Loucy (cell line): ENCODE measurements at regions not wholly inside any gene's neighbourhood (a gene's known extent, or its start where the extent isn't known, plus 50 kb on each side); places are given as distances from the start of the nearest gene placed in this dataset.

Experiments
- H2AFZ ChIP-seq: fragments of 200-600 bp; sonication (generic); 2 replicates; pipeline ENCODE4 v1.6.0; 2016; ENCODE audit warnings: antibody characterized with exemption, mild to moderate bottlenecking, low read length, moderate library complexity
- H3F3A ChIP-seq: fragments of 200-600 bp; 2 replicates; pipeline ENCODE4 v1.6.0; 2016; ENCODE audit warnings: antibody characterized with exemption, low read depth, mild to moderate bottlenecking
- H3K27me3 ChIP-seq: fragments of 200-600 bp; sonication (generic); 2 replicates; pipeline ENCODE4 v1.6.1; 2014; ENCODE audit warnings: low read length, mild to moderate bottlenecking; ENCODE audit not compliant: insufficient read depth, poor library complexity, severe bottlenecking
- H3K36me3 ChIP-seq: fragments of 200-600 bp; sonication (generic); 2 replicates; pipeline ENCODE4 v1.6.1; 2016; ENCODE audit warnings: low read length; ENCODE audit not compliant: insufficient read depth
- H3K4me1 ChIP-seq: fragments of 200-600 bp; sonication (generic); 2 replicates; pipeline ENCODE4 v1.5.1; 2014; ENCODE audit warnings: low read length, mild to moderate bottlenecking; ENCODE audit not compliant: insufficient read depth, poor library complexity, severe bottlenecking
- H3K4me2 ChIP-seq: fragments of 200-600 bp; sonication (generic); 2 replicates; pipeline ENCODE4 v1.6.0; 2014; ENCODE audit warnings: antibody characterized with exemption, low read length, low read depth, mild to moderate bottlenecking; ENCODE audit not compliant: poor library complexity, severe bottlenecking
- H3K4me3 ChIP-seq: fragments of 200-600 bp; sonication (generic); 2 replicates; pipeline ENCODE4 v1.5.1; 2014; ENCODE audit warnings: low read length, mild to moderate bottlenecking, mixed read lengths; ENCODE audit not compliant: poor library complexity, severe bottlenecking
- H3K79me2 ChIP-seq: fragments of 200-600 bp; sonication (generic); 2 replicates; pipeline ENCODE4 v1.6.1; 2014; ENCODE audit warnings: low read length; ENCODE audit not compliant: insufficient read depth
- H3K9ac ChIP-seq: fragments of 200-600 bp; sonication (generic); 2 replicates; pipeline ENCODE4 v1.6.0; 2014; ENCODE audit warnings: mild to moderate bottlenecking, low read depth, low read length, moderate library complexity; ENCODE audit not compliant: poor library complexity, severe bottlenecking
- H3K9me2 ChIP-seq: fragments of 200-600 bp; sonication (generic); replicated peaks from 2 replicates; pipeline ENCODE4 v1.6.1; 2016; ENCODE audit warnings: low read depth, low read length, mixed read lengths
- H3K9me3 ChIP-seq: fragments of 200-600 bp; sonication (generic); 2 replicates; pipeline ENCODE4 v1.6.1; 2014; ENCODE audit warnings: mild to moderate bottlenecking, antibody characterized with exemption, low read length, low read depth; ENCODE audit not compliant: insufficient read depth
- H4K20me1 ChIP-seq: fragments of 200-600 bp; sonication (generic); 2 replicates; pipeline ENCODE4 v1.6.0; 2014; ENCODE audit warnings: antibody characterized with exemption, low read length, mild to moderate bottlenecking; ENCODE audit not compliant: insufficient read depth, poor library complexity, severe bottlenecking
- CTCF ChIP-seq: fragments of 200-600 bp; sonication (generic); conservative IDR thresholded peaks from 2 replicates; pipeline ENCODE4 v1.5.1; 2014; ENCODE audit warnings: mild to moderate bottlenecking, antibody characterized with exemption, low read length
- EZH2phosphoT487 ChIP-seq: fragments of 200-600 bp; IDR thresholded peaks from 2 replicates; pipeline ENCODE4 v1.6.1; 2018; ENCODE audit warnings: antibody characterized with exemption, mild to moderate bottlenecking, moderate library complexity, borderline replicate concordance

DNA sequence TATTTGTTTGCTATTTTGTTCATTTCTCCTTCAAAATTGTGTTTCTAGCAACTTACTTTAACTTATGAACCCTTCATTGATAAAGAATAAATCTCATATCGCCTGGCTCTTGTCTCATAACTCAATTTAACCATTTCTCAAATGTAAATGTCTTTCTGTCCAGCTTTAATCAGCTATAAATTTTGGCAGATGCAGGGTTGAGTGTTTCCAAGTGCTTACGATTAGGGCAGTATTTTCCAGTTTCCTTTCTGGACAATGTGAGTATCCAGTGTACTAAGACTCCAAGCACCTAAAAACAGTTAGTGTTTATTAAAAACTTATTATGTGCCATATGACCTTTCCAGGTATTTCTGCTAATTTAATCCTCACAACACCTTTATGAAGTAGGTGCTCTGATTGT is 218.6 kb upstream of the GK2 start:
- H3K4me1 ChIP-seq: peaks cover 12% of the 10 kb centered on the region
- H2AFZ ChIP-seq: 0 out of 2 replicates have a peak overlapping the region, but pooled peaks have one; percentile 22
- no peak overlapping the region for H3K9ac ChIP-seq
- H4K20me1 ChIP-seq: no peaks in the 10 kb centered on the region
- H3K79me2 ChIP-seq: no peaks in the 10 kb centered on the region
- H3K4me2 ChIP-seq: peak overlapping the region; percentile 42
- no peak overlapping the region for H3K4me3 ChIP-seq
- H3K36me3 ChIP-seq: no peaks in the 10 kb centered on the region
- H3K9me3 ChIP-seq: no peaks in the 10 kb centered on the region
- H3F3A ChIP-seq: no peaks in the 10 kb centered on the region
- no peaks in the 10 kb centered on the region for H3K27me3 ChIP-seq
- no peaks in the 10 kb centered on the region for H3K9me2 ChIP-seq
- TF ChIP-seq CTCF (no peak), EZH2phosphoT487 (no peak)

- TF ChIP-seq EZH2phosphoT487 (no peak), CTCF (no peak)
- no peaks in the 10 kb centered on the region for H3K9me3 ChIP-seq
- H3K4me1 ChIP-seq: peaks cover 9% of the 10 kb centered on the region
- H4K20me1 ChIP-seq: no peaks in the 10 kb centered on the region
- H3K4me2 ChIP-seq: peak overlapping the region; percentile 42
- no peaks in the 10 kb centered on the region for H3K9me2 ChIP-seq
- H3F3A ChIP-seq: no peaks in the 10 kb centered on the region
- peak overlapping the region; percentile 22; the same call in 1 of the 2 replicates for H2AFZ ChIP-seq
- no peaks in the 10 kb centered on the region for H3K79me2 ChIP-seq
- H3K9ac ChIP-seq: no peak overlapping the region
- no peaks in the 10 kb centered on the region for H3K27me3 ChIP-seq
- H3K4me3 ChIP-seq: no peak overlapping the region
- H3K36me3 ChIP-seq: no peaks in the 10 kb centered on the region
These were observed 218.1 kb upstream of the GK2 start for GRCh38 chr4:79626101-79626500.

- Histone ChIP-seq H3K79me2 (no peaks in the 10 kb centered on the region), H3K4me1 (peaks cover 9% of the 10 kb centered on the region), H3K9me2 (no peaks in the 10 kb centered on the region), H2AFZ (peak overlapping the region; percentile 22; the same call in 1 of the 2 replicates), H3K27me3 (no peaks in the 10 kb centered on the region), H3K36me3 (no peaks in the 10 kb centered on the region), H3F3A (no peaks in the 10 kb centered on the region), H3K9ac (no peak overlapping the region), H3K4me3 (no peak overlapping the region), H4K20me1 (no peaks in the 10 kb centered on the region), H3K9me3 (no peaks in the 10 kb centered on the region), H3K4me2 (peak overlapping the region; percentile 42)
- no peak for TF ChIP-seq CTCF
- TF ChIP-seq EZH2phosphoT487: no peak
These were observed 217.3 kb upstream of the GK2 start for GRCh38 chr4:79625361-79625760.
